NCI-H774 (cell line): ENCODE measurements at regions not wholly inside any gene's neighbourhood (a gene's known extent, or its start where the extent isn't known, plus 50 kb on each side); places are given as distances from the start of the nearest gene placed in this dataset.

ENCODE experiments used
- DNase-seq: peaks from one replicate; lab custom pipeline; 2025; lab: John Stamatoyannopoulos, UW

- no peak for DNase-seq
Observed at GRCh38 chr2:15866563-15867193, 73.7 kb upstream of the MYCN start.

GRCh38 chr2:15867194-15868171, 72.9 kb upstream of the MYCN start:
- no peak for DNase-seq

GRCh38 chr2:15868186-15868585, 72.2 kb upstream of the MYCN start:
- no peak for DNase-seq

- DNase-seq, result no peak
Observed at GRCh38 chr2:15868704-15869103, 71.6 kb upstream of the MYCN start.

GRCh38 chr2:15869396-15869795, 71.0 kb upstream of the MYCN start:
- DNase-seq, result no peak

GRCh38 chr2:15869871-15870270, 70.5 kb upstream of the MYCN start:
- no peak for DNase-seq

- no peak for DNase-seq
Observed at GRCh38 chr2:15870565-15870964, 69.8 kb upstream of the MYCN start.

GRCh38 chr2:15871239-15871783, 69.0 kb upstream of the MYCN start:
- no peak for DNase-seq

GRCh38 chr2:15872854-15873253, 67.5 kb upstream of the MYCN start:
- no peak for DNase-seq

GRCh38 chr2:15874321-15874720, 66.0 kb upstream of the MYCN start:
- DNase-seq, result no peak

- no peak for DNase-seq
Observed at GRCh38 chr2:15874854-15875804, 65.2 kb upstream of the MYCN start.

GRCh38 chr2:15875969-15876705, 64.2 kb upstream of the MYCN start:
- no peak for DNase-seq

GRCh38 chr2:15880226-15881119, 59.9 kb upstream of the MYCN start:
- no peak for DNase-seq

GRCh38 chr2:15881120-15881433, 59.3 kb upstream of the MYCN start:
- no peak for DNase-seq

GRCh38 chr2:15881676-15882075, 58.7 kb upstream of the MYCN start:
- no peak for DNase-seq

- DNase-seq, result no peak
Observed at GRCh38 chr2:15882761-15883497, 57.4 kb upstream of the MYCN start.

GRCh38 chr2:15883684-15884083, 56.7 kb upstream of the MYCN start:
- DNase-seq, result no peak

- no peak for DNase-seq
Observed at GRCh38 chr2:15884790-15885189, 55.6 kb upstream of the MYCN start.

- no peak for DNase-seq
Observed at GRCh38 chr2:15886231-15886630, 54.1 kb upstream of the MYCN start.
